ENCODE measurements at regions not wholly inside any gene's neighbourhood (a gene's known extent, or its start where the extent isn't known, plus 50 kb on each side); places are given as distances from the start of the nearest gene placed in this dataset.
"Not testable (repeated sequence)": the region's sequence is repeated elsewhere in the genome, so short reads cannot be mapped to it uniquely, and the experiment has no call there.

DNA sequence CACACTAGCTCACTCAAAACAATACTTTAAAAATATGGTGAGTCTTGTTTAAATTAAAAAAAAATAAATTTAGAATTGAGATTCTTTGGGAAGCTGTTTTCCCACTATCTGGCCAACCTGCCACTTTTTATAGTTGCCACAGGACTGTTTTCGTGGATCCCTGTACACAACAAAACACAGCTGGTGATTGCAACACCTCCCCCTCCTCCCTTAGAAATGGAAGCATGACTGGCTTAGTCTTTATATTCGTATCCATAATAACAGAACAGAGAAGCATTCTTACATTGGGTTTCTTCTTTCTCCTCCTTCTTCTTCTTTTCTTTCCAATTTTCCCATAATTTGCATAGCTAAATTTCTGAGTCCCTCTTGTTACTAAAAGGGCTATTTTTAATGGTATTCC lies 79.5 kb upstream of the GJB6 start:
- no peak for DNase-seq

DNA sequence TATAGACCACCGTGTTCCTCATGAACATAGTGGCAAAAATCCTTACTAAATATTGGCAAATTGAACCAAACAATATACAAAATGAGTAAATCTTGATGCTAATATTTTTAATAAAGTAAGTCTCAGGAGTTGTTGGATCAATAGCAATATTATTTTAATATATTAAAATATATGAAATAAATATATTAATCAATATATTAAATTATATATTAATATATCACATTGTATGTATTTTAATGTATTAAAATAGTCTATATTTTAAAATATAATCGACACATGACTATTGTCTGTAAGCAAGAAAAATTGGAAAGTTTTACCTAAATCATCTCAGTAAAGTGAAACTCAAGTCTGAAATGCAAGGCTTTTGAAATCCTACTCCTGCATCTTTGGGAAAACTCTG lies 78.9 kb upstream of the GJB6 start:
- no peak for DNase-seq

DNA sequence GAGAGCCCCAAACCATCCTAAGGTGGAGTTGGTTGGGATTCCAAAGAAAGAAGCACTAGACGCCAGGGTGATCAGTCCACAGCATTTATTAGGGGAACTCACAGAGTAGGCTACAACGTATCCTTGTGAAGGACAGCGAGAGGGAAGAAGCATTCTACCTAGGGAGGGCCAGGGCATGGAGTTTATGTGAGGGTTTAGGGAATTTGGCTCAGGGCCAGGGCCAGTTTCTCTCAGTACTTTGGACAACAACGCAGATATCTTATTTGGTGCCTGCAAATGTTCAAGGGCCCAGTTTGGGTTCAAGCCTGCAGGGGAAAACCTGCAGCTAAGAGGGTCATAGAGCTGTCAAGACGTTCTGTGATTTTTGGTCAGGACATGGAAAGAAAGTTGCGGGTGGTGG lies 73.9 kb upstream of the GJB6 start:
- no peak for DNase-seq

DNA sequence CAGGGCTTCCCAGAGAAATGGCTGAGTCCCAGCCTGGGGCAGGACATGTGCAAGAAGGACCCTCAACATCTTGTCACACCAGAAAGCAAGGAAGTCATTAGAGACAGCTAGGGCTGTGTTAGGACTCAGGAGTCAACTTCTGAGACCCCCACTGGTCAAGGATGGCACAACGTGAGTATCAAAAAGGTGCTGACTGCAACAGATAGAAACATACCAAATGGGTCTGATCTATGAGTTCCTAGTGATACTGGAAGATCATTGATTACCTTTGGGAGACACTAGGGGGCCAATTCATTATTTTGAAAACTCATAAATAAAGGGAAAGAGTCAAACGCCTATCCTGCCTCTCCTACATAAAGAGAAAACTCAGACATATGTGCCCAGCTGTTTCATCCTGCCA lies 73.5 kb upstream of the GJB6 start:
- no peak for DNase-seq

DNA sequence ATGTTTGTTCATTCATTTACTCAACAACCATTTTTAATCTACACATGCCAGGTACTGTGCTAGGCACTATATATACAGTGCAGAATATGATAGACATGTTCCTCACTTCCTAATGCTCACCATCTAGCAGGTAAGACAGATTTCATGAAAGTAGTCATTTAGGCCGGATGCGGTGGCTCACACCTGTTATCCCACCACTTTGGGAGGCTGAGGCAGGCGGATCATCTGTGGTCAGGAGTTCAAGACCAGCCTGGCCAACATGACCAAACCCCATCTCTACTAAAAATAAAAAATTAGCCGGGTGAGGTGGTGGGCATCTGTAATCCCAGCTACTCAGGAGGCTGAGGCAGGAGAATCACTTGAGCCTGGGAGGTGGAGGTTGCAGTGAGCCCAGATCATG lies 71.9 kb upstream of the GJB6 start:
- DNase-seq, result not testable (repeated sequence)

DNA sequence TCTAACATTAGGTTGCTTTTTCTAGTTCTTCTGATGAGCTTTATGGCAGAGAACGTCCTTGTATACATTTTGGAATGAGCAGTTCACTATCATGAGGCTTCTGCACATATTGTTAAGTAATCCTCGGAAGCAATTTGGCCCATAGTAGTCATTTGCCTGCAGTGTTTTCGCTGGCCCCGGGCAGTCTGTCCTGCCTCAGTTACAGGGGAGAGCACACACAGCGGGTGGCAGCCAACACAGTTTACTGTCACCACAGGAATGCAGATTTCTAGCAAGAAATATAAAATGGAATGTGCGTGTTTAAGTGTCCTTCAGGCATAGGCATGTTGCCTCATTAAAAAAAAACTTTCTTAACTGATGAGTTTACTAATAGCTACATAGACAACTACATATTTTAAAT lies 71.5 kb upstream of the GJB6 start:
- DNase-seq, result no peak

DNA sequence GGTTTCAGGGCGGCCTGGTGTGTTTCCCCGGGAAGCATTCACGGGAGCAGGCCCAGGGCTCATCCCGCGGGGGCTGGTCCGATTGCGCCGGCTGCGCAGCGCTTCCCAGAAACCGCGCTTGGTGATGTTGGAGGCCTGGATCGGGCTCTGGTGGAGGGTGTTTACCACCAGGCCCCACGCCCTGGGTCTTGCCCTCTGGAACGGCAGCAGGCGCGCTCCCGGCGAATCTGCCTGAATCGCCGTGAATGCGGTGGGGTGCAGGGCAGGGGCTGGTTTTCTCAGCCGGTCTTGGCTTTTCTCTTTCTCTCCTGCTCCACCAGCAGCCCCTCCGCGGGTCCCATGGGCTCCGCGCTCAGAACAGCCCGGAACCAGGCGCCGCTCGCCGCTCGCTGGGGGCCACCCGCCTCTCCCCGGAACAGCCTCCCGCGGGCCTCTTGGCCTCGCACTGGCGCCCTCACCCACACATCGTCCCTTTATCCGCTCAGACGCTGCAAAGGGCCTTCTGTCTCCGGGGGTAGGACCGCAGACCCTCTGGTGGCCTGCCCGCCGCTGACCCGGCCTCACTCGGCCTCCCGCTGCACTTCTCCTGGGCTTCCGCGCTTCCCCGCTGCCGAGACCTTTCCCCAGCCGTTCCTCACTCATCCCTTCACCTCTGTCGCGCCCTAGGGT lies 69.4 kb upstream of the GJB6 start:
- no peak for DNase-seq

DNA sequence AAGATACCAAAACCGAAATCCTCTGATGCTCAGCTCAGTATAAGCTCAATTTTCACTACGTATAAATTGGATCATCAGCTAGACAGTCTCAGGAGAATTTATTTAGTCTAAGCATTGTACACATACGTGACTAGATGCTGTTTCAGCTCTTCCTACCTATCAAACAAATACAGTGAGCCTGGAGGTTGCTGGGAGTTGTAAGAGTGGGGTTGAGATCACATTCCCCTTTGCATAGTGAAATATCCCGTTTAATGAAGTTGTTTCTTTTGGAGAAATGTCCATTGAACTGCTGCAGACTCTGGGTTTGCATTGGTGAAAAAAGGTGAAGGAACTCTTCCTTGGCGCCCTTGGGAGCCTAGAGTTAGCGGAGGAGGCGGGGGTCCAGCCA lies 68.9 kb upstream of the GJB6 start:
- no peak for DNase-seq

DNA sequence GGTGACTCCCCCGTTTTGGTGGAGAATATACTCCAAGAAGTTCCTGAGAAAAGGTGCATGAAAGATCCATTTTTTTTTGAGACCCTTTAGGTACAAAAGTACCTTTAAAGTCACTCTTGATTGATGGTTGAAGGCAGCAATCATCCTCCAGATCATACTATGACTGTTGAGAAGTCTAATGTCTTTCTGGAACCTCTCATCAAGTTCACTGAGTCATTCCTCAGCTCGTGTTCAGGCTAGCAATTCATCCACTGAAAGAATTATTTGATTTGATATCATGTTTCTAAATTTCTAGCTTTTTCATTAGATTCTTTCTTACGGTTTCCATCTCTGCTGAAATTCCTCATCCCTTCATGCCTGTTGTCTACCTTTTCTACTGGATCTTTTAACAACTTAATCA lies 65.1 kb upstream of the GJB6 start:
- no peak for DNase-seq

DNA sequence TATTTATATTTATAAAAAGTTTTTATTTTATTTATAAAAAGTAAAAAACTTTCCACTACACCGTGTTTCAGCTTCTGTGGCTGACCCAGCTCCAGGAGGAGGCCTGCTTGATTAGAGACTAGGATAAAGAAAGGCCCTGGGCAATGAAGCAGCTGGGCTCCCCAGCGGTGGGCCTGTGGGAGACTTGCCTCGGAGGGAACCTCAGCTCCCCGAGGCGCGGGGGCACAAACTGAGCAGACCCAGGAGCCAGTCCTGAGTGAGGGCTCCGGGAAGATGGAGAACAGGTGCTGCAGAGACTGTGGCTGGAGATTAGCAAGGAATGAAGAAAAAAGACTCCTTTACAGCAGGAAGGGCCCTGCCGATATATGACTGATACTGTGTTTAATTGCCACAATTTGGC lies 63.8 kb upstream of the GJB6 start:
- no peak for DNase-seq

DNA sequence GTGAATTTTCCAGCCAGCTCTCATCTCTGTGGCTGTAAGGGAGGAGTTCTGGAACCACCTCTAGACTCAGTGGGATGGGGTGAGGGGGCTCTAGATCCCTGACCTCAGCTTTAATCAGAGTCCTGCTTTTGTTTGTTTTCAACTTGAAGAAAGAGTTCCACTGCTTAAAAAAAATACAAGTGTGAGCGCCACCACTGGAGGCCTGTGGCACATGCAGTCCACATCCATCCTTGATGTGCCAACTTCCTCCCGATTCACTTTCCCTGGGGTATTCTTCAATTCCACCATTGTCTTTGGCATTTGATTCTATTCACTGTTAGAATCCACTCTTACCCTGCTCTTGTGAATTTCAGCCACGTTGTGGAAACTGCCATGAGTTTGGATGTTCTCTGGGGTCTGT lies 62.4 kb upstream of the GJB6 start:
- DNase-seq, result no peak

DNA sequence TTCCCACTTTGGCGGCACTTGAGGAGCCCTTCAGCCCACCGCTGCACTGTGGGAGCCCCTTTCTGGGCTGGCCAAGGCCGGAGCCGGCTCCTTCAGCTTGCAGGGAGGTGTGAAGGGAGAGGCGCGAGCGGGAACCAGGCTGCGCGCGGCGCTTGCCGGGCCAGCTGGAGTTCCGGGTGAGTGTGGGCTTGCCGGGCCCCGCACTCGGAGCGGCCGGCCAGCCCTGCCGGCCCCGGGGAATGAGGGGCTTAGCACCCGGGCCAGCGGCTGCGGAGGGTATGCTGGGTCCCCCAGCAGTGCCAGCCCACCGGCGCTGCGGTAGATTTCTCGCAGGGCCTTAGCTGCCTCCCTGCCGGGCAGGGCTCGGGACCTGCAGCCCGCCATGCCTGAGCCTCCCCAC lies 60.2 kb upstream of the GJB6 start:
- not testable (repeated sequence) for DNase-seq

DNA sequence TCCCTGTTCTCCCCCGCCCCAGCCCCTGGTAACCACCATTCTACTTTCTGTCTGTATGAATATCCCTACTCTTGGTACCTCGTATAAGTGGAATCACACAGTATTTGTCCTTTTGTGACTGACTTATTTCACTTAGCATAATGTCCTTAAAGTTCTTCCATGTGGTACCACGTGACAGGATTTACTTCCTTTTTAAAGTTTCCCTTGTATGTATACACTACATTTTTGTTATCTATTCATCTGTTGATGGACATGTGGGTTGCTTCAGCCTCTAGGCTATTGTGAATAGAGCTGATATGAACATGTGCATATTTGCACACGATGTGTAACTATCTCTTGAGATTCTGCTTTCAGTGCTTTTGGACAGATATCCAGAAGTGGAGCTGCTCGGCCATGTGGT lies 59.6 kb upstream of the GJB6 start:
- DNase-seq, result no peak

DNA sequence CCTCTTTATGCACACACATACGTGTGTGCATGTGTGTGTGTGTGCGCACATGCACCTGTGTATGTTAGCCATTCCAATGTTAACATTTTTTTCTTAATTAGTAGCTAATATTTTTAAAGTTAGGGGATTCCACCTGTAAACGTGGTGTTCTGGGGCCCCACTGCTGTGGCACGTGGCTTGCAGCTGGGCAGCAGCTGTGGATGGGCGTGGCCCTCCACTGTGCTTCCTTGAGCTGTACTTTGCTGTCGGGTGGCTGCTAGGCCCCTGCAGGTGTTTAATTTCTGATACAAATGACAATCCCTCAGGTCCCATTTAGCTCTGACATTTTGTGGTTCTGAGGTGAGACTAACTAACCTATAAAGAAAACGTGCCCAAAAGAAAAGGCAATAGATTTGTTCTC lies 58.9 kb upstream of the GJB6 start:
- DNase-seq, result no peak

DNA sequence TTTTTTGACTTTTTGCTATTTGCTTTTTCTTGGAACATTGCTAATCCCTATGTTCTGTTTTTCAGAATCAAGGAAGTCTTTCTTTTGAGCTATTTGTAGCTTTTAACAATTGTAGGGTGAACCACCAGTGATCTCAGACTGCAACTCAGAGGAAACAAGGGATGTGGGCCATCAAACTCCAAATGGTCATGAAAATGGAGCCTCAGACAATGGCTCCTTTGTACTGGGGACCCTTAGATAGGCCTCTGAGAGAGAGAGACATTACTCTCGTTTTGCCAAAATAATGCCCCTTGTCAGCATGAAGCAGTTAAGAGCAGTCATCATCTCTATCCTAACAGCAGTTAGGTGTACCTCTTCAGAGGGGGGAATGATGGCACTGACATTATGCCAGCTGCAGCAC lies 56.4 kb upstream of the GJB6 start:
- no peak for DNase-seq

DNA sequence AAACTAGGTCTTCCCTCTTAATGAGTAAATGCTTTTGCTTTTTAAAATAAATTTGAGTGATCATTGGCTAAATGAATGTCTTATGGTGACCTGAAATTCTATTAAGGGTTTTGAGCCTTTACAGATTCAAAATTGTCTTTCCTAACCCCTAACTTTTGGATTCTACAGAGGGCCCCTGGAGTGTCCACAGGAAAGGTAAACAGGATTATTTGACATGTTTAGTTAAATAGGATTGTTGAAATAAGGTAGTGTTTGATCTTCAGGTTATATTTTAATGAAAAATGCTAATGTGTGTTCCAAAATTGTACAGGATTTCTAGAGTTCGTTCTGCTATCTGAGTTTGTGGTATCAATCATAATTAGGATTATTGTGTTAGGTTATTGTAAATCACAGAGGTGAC lies 55.9 kb upstream of the GJB6 start:
- DNase-seq, result no peak

DNA sequence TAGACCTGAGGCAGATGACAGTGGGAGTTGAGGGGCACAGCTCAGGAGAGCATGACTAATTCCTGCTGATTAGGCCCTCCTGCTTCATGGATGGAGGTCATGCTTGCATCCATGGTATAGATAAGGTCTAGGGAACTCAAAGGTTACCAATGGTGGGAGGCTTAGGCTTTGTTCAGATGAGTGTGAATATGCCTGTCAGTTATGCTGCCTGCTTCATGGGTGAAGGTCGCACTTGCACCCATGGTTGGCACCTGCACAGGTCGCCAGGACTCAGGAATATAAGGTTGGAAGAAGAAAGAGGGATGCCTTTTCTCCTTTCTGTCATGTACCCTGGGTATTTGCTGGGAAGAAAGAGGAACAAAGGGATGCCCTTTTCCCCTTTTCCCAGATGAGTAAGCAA lies 53.4 kb upstream of the GJB6 start:
- DNase-seq, result no peak

All from stimulated activated CD8-positive, alpha-beta memory T cell treated with anti-CD3 and anti-CD28 coated beads, Interleukin-4, amount 100 ng/mL, for 48 hours (primary cell).